ENCODE measurements at regions not wholly inside any gene's neighbourhood (a gene's known extent, or its start where the extent isn't known, plus 50 kb on each side); places are given as distances from the start of the nearest gene placed in this dataset.

DNA sequence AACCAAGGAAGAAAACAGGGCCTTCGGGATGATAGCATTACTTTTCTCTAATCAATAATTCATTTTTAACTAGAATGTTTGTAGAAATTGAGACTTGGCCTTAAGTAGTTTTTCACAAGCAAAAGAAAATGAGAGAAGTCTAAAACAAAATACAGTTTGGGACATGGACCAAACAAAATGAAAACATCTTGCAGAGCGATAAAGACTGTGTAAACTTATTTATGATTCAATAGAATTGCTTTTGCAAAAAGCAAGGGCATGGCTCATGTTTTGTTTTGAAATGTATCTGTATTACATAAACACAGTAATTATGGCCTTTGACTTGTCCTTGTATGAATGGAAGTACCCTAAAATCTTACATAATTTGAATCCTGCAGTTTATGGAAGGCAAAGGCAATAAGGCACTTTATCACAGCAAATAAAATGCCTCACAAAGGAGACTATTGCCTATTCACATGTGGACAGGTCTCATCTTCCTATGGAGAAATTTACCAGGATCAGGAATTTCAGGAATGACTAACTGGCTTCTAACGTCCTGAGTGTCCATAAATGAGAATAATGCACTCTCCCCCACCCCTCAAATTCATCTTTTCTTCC, 295.2 kb downstream of the PTEN start:
- Histone ChIP-seq H3K27me3 (ENCODE audit: control insufficient read depth in 1 of 2, insufficient read depth in 2 of 2, low read length in 2 of 2) (no peaks in the 10 kb centered on the region), H3K4me1 (ENCODE audit: insufficient read depth, low read length) (no peaks in the 10 kb centered on the region), H3K4me3 (ENCODE audit: low read length) (no peak overlapping the region), H3K9me3 (ENCODE audit: control insufficient read depth in 1 of 2, insufficient read depth in 1 of 2, low read length in 2 of 2) (no peaks in the 10 kb centered on the region), H3K36me3 (ENCODE audit: insufficient read depth, low read length) (no peaks in the 10 kb centered on the region), H3K27ac (ENCODE audit: low read depth in 1 of 2, low read length in 2 of 2) (no peak overlapping the region)
- intact Hi-C loops (cut with DNase I, micrococcal nuclease), result no loop called here
- Mint-ChIP-seq H3K36me3 (ENCODE audit: low read depth) (no peaks in the 10 kb centered on the region), H3K27ac (no peak overlapping the region), H3K4me3 (no peak overlapping the region), H3K4me1 (ENCODE audit: low read depth) (no peaks in the 10 kb centered on the region), H3K27me3 (no peaks in the 10 kb centered on the region), H3K9me3 (no peaks in the 10 kb centered on the region)
- TF ChIP-seq, protein P1, sequence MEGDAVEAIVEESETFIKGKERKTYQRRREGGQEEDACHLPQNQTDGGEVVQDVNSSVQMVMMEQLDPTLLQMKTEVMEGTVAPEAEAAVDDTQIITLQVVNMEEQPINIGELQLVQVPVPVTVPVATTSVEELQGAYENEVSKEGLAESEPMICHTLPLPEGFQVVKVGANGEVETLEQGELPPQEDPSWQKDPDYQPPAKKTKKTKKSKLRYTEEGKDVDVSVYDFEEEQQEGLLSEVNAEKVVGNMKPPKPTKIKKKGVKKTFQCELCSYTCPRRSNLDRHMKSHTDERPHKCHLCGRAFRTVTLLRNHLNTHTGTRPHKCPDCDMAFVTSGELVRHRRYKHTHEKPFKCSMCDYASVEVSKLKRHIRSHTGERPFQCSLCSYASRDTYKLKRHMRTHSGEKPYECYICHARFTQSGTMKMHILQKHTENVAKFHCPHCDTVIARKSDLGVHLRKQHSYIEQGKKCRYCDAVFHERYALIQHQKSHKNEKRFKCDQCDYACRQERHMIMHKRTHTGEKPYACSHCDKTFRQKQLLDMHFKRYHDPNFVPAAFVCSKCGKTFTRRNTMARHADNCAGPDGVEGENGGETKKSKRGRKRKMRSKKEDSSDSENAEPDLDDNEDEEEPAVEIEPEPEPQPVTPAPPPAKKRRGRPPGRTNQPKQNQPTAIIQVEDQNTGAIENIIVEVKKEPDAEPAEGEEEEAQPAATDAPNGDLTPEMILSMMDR (IDR thresholded peaks at IDR 0.05), result no peak
- ChIA-PET POLR2A (no interaction called here), CTCF (interaction anchor here (0.6 kb wide), 1 partner anchor 401 kb away, joined by 3 read pairs; no protein-coding TSS in a partner anchor)
- ATAC-seq (ENCODE audit: poor library complexity) (no peak), DNase-seq (no peak)

DNA sequence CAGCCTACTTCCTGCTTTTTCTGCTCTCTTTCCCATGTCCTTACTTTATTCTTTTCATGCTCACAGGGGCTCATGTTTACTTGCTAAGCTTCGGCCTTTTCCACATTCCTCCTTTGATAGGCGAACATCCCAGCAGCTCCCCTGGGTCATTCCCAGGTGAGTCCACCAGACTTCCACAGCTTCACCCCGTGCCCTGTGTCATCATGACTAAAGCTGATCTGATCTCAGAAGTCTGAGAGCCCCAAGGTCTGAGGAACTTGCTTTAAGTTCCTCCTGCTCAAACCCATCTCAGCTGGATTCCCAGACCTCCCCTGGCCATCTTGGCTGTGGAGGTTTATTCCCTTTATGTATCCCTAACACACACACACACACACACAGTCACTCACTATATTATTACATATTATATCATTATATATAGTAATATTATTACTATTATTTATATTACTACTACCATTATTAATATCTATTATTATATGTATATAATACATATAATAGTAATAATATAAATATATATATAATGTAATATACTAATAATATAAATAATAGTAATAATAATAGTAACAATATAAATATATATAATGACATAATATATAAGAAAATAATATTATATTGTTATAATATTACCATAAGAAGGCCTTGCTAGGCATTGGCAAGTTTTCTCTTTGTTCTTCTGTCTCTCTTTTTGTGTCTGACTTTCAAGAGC, 295.9 kb downstream of the PTEN start:
- POLR2A ChIA-PET, result no interaction called here
- Histone ChIP-seq H3K4me1 (ENCODE audit: insufficient read depth, low read length) (no peaks in the 10 kb centered on the region), H3K4me3 (ENCODE audit: low read length) (no peak overlapping the region), H3K36me3 (ENCODE audit: insufficient read depth, low read length) (no peaks in the 10 kb centered on the region), H3K27me3 (ENCODE audit: control insufficient read depth in 1 of 2, insufficient read depth in 2 of 2, low read length in 2 of 2) (no peaks in the 10 kb centered on the region), H3K27ac (ENCODE audit: low read depth in 1 of 2, low read length in 2 of 2) (no peak overlapping the region), H3K9me3 (ENCODE audit: control insufficient read depth in 1 of 2, insufficient read depth in 1 of 2, low read length in 2 of 2) (no peaks in the 10 kb centered on the region)
- ATAC-seq (ENCODE audit: poor library complexity) (no peak), DNase-seq (no peak)
- Mint-ChIP-seq H3K9me3 (no peaks in the 10 kb centered on the region), H3K36me3 (ENCODE audit: low read depth) (no peaks in the 10 kb centered on the region), H3K4me3 (no peak overlapping the region), H3K27me3 (no peaks in the 10 kb centered on the region), H3K4me1 (ENCODE audit: low read depth) (no peaks in the 10 kb centered on the region), H3K27ac (no peak overlapping the region)
- intact Hi-C loops (cut with DNase I, micrococcal nuclease), result no loop called here
- CTCF ChIA-PET, result interaction anchor here (0.6 kb wide), 1 partner anchor 402 kb away, joined by 3 read pairs; no protein-coding TSS in a partner anchor
- TF ChIP-seq, protein P1 (IDR thresholded peaks at IDR 0.05), result no peak

DNA sequence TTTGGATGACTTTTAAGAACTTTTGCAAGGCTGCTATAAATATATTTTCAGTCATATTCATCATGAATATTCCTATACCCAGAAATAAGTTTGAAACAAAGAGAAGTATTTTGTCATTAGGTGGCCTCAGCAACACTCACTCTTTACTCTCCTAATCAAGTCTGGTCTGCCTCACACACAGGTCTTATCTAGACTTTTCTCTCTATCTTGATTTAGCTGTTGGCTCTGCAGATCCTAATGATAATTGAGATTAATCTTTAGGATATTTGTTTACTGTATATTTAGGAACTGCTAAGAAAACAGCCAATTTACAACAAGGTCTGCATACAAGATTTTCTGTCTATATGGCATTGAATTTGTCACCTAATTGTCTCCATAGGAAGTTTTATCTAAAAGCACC, 297.6 kb downstream of the PTEN start:
- POLR2A ChIA-PET, result no interaction called here

More for the DNA sequence above, 297.6 kb downstream of the PTEN start:
- Histone ChIP-seq H3K4me3 (ENCODE audit: low read length) (no peak overlapping the region), H3K27me3 (ENCODE audit: control insufficient read depth in 1 of 2, insufficient read depth in 2 of 2, low read length in 2 of 2) (no peaks in the 10 kb centered on the region), H3K36me3 (ENCODE audit: insufficient read depth, low read length) (no peaks in the 10 kb centered on the region), H3K27ac (ENCODE audit: low read depth in 1 of 2, low read length in 2 of 2) (no peak overlapping the region), H3K4me1 (ENCODE audit: insufficient read depth, low read length) (no peaks in the 10 kb centered on the region), H3K9me3 (ENCODE audit: control insufficient read depth in 1 of 2, insufficient read depth in 1 of 2, low read length in 2 of 2) (no peaks in the 10 kb centered on the region)
- Mint-ChIP-seq H3K9me3 (no peaks in the 10 kb centered on the region), H3K4me3 (no peak overlapping the region), H3K4me1 (ENCODE audit: low read depth) (no peaks in the 10 kb centered on the region), H3K27ac (no peak overlapping the region), H3K27me3 (no peaks in the 10 kb centered on the region), H3K36me3 (ENCODE audit: low read depth) (no peaks in the 10 kb centered on the region)
- CTCF ChIA-PET, result no interaction called here
- intact Hi-C loops (cut with DNase I, micrococcal nuclease), result no loop called here
- ATAC-seq (ENCODE audit: poor library complexity) (no peak), DNase-seq (no peak)
- TF ChIP-seq, protein P1 (IDR thresholded peaks at IDR 0.05), result no peak
